ENCODE measurements at regions not wholly inside any gene's neighbourhood (a gene's known extent, or its start where the extent isn't known, plus 50 kb on each side); places are given as distances from the start of the nearest gene placed in this dataset.

DNA sequence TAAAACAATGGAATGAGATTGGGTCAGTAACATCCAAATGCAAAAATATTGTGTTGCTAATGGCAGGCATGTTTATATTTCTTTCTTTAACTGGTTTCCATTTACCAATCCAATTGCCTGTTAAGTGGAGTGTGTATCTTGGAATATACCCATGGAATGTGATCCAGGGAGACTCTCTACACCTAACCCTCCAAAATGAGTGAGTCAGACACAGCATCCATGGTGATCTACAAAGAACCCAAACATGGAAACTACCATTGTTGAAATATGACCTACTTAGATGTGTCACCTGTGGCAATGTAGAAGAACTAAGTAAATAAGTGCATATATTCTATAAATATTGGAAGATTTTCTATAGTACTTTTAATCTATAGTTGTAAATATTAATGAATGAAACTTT, 110.3 kb downstream of the AREG start:
- Histone ChIP-seq H3K27ac (ENCODE audit: control insufficient read depth, insufficient read depth, low read length) (no peak overlapping the region), H3K9me1 (ENCODE audit: control insufficient read depth, extremely low read depth, insufficient read depth, low read length) (no peaks in the 10 kb centered on the region), H3K27me3 (ENCODE audit: control insufficient read depth, extremely low read depth, insufficient read depth, low read length) (no peaks in the 10 kb centered on the region), H3K9me3 (ENCODE audit: control insufficient read depth, low read depth, low read length) (no peaks in the 10 kb centered on the region), H2AFZ (ENCODE audit: control insufficient read depth, low read length) (no peak overlapping the region), H3K4me3 (ENCODE audit: control insufficient read depth in 2 of 3, extremely low read depth in 1 of 3, insufficient read depth in 2 of 3, low read depth in 1 of 3, low read length in 3 of 3) (no peak overlapping the region), H3K9ac (ENCODE audit: control insufficient read depth, extremely low read depth, insufficient read depth, low read length) (no peak overlapping the region), H4K20me1 (ENCODE audit: control insufficient read depth, extremely low read depth, insufficient read depth, low read length) (no peaks in the 10 kb centered on the region), H3K4me2 (ENCODE audit: control insufficient read depth, extremely low read depth, insufficient read depth, low read depth, low read length) (no peak overlapping the region), H3K36me3 (ENCODE audit: control insufficient read depth in 2 of 2, extremely low read depth in 1 of 2, insufficient read depth in 2 of 2, low read length in 2 of 2) (no peaks in the 10 kb centered on the region), H3K4me1 (ENCODE audit: control insufficient read depth, extremely low read depth, insufficient read depth, low read length) (no peaks in the 10 kb centered on the region), H3K79me2 (ENCODE audit: control insufficient read depth, insufficient read depth, low read length) (no peaks in the 10 kb centered on the region)
- dilution Hi-C loops (cut with MboI; ENCODE audit: extremely low pct_ligation_motif_present, low sequenced_read_pairs), result no loop called here
- no peak for FAIRE-seq
- no peak for DNase-seq (ENCODE audit: low read depth, low spot score)
- no peak for TF ChIP-seq EZH2 (IDR thresholded peaks at IDR 0.05; ENCODE audit: low read length)
- TF ChIP-seq, protein P1, sequence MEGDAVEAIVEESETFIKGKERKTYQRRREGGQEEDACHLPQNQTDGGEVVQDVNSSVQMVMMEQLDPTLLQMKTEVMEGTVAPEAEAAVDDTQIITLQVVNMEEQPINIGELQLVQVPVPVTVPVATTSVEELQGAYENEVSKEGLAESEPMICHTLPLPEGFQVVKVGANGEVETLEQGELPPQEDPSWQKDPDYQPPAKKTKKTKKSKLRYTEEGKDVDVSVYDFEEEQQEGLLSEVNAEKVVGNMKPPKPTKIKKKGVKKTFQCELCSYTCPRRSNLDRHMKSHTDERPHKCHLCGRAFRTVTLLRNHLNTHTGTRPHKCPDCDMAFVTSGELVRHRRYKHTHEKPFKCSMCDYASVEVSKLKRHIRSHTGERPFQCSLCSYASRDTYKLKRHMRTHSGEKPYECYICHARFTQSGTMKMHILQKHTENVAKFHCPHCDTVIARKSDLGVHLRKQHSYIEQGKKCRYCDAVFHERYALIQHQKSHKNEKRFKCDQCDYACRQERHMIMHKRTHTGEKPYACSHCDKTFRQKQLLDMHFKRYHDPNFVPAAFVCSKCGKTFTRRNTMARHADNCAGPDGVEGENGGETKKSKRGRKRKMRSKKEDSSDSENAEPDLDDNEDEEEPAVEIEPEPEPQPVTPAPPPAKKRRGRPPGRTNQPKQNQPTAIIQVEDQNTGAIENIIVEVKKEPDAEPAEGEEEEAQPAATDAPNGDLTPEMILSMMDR (optimal IDR thresholded peaks at IDR 0.05 in 1 of 3, IDR thresholded peaks at IDR 0.05 in 1 of 3, conservative IDR thresholded peaks at IDR 0.05 in 1 of 3; ENCODE audit: extremely low read depth in 1 of 3, insufficient read depth in 2 of 3, low read length in 3 of 3), result no peak

DNA sequence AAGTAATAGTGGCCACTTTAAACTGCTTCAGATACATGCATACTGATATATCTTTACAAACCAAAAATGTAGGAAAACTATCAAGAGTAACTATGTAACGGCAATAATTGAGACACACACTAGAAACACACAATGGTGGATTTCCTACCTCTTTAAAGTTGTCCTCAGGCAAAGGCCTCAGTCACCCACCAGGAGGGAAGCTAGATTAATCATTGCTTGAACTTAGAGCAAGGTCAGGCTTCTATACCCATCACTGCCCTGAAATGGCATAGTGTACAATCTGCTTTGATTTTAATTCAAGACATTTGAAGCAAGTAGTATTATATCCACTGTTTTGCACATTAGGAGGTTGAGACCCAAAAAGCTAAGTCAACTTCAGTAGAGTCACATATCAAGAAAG, 110.9 kb downstream of the AREG start:
- H3K4me3 ChIP-seq (ENCODE audit: control insufficient read depth in 2 of 3, extremely low read depth in 1 of 3, insufficient read depth in 2 of 3, low read depth in 1 of 3, low read length in 3 of 3), result no peak overlapping the region
- no peak for TF ChIP-seq EZH2 (IDR thresholded peaks at IDR 0.05; ENCODE audit: low read length)
- TF ChIP-seq, protein P1 (optimal IDR thresholded peaks at IDR 0.05 in 1 of 3, IDR thresholded peaks at IDR 0.05 in 1 of 3, conservative IDR thresholded peaks at IDR 0.05 in 1 of 3; ENCODE audit: extremely low read depth in 1 of 3, insufficient read depth in 2 of 3, low read length in 3 of 3), result no peak
- FAIRE-seq (no peak), DNase-seq (ENCODE audit: low read depth, low spot score) (no peak)
- H2AFZ ChIP-seq (ENCODE audit: control insufficient read depth, low read length), result no peak overlapping the region
- no peaks in the 10 kb centered on the region for H3K36me3 ChIP-seq (ENCODE audit: control insufficient read depth in 2 of 2, extremely low read depth in 1 of 2, insufficient read depth in 2 of 2, low read length in 2 of 2)
- H3K9me1 ChIP-seq (ENCODE audit: control insufficient read depth, extremely low read depth, insufficient read depth, low read length), result no peaks in the 10 kb centered on the region
- no peak overlapping the region for H3K4me2 ChIP-seq (ENCODE audit: control insufficient read depth, extremely low read depth, insufficient read depth, low read depth, low read length)
- no peaks in the 10 kb centered on the region for H3K27me3 ChIP-seq (ENCODE audit: control insufficient read depth, extremely low read depth, insufficient read depth, low read length)
- no peak overlapping the region for H3K27ac ChIP-seq (ENCODE audit: control insufficient read depth, insufficient read depth, low read length)
- H3K79me2 ChIP-seq (ENCODE audit: control insufficient read depth, insufficient read depth, low read length), result no peaks in the 10 kb centered on the region
- H3K4me1 ChIP-seq (ENCODE audit: control insufficient read depth, extremely low read depth, insufficient read depth, low read length), result no peaks in the 10 kb centered on the region
- dilution Hi-C loops (cut with MboI; ENCODE audit: extremely low pct_ligation_motif_present, low sequenced_read_pairs), result no loop called here
- no peaks in the 10 kb centered on the region for H3K9me3 ChIP-seq (ENCODE audit: control insufficient read depth, low read depth, low read length)
- H4K20me1 ChIP-seq (ENCODE audit: control insufficient read depth, extremely low read depth, insufficient read depth, low read length), result no peaks in the 10 kb centered on the region
- no peak overlapping the region for H3K9ac ChIP-seq (ENCODE audit: control insufficient read depth, extremely low read depth, insufficient read depth, low read length)
